Adrenal gland (tissue), 5 donors: ENCODE measurements at regions not wholly inside any gene's neighbourhood (a gene's known extent, or its start where the extent isn't known, plus 50 kb on each side); places are given as distances from the start of the nearest gene placed in this dataset.

Experiments
- CTCF ChIP-seq, 6 experiments: fragments of 450-650 bp in 4 of 6; fragments of 200-600 bp in 2 of 6; sonication (generic) in 1 of 6; IDR thresholded peaks; 1 replicate in 5 of 6; 2 replicates in 1 of 6; pipeline versions ENCODE4 v1.5.1 to v1.8.0; 2016 to 2021; ENCODE audit warnings: antibody characterized with exemption in 6 of 6, mild to moderate bottlenecking in 2 of 6, moderate library complexity in 1 of 6
- POLR2A ChIP-seq, 2 donors: fragments of 450-650 bp; IDR thresholded peaks; one replicate each; pipeline ENCODE4 v1.6.1; 2017; ENCODE audit warnings: antibody characterized with exemption in 2 of 2, mild to moderate bottlenecking in 2 of 2, moderate library complexity in 1 of 2
- donor health status: DM: no; HTN: no; CAD: no.

- TF ChIP-seq POLR2A (IDR thresholded peaks at IDR 0.05) (no peak), CTCF (IDR thresholded peaks at IDR 0.05) (no peak)
These were observed 241.6 kb downstream of the BMP7 start for GRCh38 chr20:57024849-57025248.
